GM12872 (cell line): ENCODE measurements at regions not wholly inside any gene's neighbourhood (a gene's known extent, or its start where the extent isn't known, plus 50 kb on each side); places are given as distances from the start of the nearest gene placed in this dataset.

Experiments used
- TF ChIP-seq, protein P1 (sequence below): IDR thresholded peaks from 3 replicates; pipeline ENCODE4 v1.5.1; 2011; ENCODE audit warnings: low read depth, mild to moderate bottlenecking, low read length, moderate library complexity; ENCODE audit not compliant: insufficient read depth

DNA sequence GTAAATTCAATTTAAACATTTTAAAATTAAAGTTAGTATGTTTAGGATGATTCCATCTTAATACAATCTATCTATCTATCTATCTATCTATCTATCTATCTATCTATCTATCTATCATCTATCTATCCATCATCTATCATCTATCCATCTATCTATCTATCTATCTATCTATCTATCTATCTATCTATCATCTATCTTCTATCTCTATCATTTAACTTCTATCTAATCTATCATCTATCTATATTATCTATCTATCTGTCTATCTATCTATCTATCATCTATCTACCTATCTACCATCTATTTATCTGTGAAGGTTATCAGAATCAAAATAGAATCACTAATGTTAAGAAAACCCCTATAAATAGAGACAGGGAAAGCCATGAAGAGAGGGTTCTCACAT lies 78.3 kb downstream of the RAMP3 start:
- TF ChIP-seq, protein P1, sequence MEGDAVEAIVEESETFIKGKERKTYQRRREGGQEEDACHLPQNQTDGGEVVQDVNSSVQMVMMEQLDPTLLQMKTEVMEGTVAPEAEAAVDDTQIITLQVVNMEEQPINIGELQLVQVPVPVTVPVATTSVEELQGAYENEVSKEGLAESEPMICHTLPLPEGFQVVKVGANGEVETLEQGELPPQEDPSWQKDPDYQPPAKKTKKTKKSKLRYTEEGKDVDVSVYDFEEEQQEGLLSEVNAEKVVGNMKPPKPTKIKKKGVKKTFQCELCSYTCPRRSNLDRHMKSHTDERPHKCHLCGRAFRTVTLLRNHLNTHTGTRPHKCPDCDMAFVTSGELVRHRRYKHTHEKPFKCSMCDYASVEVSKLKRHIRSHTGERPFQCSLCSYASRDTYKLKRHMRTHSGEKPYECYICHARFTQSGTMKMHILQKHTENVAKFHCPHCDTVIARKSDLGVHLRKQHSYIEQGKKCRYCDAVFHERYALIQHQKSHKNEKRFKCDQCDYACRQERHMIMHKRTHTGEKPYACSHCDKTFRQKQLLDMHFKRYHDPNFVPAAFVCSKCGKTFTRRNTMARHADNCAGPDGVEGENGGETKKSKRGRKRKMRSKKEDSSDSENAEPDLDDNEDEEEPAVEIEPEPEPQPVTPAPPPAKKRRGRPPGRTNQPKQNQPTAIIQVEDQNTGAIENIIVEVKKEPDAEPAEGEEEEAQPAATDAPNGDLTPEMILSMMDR = no peak

DNA sequence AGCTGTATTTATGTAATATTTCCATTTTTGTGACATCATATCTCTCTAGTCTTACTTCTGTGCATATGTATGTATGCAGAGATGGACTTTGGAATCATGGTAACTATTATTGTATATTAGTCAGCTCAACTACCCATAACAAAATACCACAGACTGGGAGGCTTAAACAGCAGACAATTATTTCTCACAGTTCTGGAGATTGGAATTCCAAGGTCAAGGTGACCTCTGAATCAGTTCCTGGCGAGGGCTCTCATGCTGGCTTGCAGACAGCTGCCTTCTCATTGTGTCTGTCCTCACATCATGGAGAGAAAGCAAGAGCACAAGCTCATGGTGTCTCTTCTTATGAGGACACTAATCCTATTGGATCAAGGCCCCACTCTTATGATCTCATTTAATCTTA lies 79.1 kb downstream of the RAMP3 start:
- TF ChIP-seq, protein P1 = no peak

DNA sequence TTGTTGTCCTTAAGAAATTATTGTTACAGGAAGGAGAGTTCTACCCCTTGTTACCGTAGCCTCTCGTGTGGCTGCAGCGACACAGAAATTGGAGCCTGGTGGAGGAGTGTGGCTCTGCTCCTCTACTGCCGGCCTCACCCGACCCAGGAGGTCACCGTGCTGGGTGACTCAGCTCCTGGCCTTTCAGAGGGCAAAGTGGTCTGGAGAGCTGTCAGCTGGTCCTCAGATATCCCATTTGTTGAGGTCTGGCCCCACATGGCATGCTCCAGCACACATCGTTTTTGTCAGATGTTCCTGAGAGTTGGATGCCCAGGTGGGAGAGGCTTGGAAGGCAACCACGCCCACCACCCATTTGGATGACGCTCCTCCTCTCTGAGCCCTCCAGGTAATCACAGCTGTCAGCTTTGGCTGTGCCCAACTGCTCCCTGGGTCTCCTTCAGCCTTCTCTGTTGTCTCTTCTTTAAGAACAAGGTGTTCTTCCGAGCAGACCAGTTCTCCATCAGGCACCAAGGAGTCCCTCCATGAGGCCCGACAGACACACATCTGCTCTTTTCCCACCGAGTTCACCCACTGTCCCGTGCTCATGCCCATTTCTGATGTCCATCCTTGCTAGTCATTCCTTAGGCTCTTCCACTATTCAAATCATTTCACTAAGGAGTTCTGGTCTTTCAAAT lies 80.3 kb downstream of the RAMP3 start:
- TF ChIP-seq, protein P1 = no peak

DNA sequence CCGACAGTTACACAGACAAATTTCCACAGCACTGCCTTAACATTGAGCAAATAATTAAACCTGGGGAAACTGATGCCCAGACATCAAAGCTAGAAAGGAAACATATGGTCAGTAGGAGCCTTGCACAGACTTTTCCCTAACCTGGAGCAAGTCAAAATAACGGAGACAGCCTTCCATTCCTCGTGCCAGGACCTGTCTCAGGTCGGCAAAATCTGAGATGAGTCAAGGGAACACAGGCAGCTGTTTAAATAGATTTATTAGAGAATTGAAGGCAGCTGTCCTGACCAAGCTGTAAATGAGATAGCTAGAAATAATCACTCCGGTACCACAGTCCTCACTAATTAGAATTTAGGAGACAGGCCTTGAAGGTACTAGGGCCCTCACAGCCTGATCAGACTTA lies 81.2 kb downstream of the RAMP3 start:
- TF ChIP-seq, protein P1 = no peak

DNA sequence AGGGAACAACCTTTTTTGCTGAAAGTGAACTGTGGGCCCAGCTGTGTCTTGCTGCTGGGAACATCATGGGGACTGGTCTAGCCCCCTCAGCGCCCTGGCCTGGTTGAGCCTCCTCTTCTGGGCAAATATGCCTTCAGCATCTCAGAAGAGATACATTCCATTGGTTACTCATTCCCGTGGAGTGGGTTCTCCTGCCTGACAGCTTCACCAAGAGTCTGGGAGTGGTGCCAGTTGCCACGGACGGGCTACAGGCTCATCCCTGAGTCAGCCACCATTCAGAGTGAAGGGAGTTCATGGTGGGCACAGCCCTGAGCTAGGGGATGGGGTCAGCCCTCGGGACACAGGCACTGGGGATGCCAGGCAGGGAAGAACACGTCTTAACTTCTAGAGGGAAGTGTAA lies 81.9 kb downstream of the RAMP3 start:
- TF ChIP-seq, protein P1 = no peak

DNA sequence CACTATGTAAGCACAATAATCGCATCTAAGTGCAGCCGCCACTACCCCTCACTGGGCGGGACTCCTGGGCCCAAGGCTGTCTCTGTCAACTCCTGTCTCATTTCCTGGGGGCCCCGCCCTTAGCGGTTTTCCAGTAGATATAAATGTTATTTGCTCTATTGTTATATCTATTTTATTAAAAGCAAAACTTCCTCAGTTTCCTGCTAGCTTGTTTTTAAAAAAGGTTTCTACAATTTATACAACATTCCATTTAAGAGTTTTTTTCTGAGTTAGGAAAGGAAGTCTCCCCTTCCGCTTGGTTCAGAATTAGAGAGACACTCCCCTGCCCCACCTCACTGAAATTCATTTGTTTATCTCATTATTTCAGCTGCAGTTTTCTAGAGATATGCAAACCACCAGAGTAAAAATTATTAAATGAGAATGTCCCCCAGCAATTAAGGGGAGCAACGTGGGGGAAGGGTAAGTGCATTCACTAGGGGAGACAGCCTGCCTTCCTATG lies 82.7 kb downstream of the RAMP3 start:
- TF ChIP-seq, protein P1 = no peak

DNA sequence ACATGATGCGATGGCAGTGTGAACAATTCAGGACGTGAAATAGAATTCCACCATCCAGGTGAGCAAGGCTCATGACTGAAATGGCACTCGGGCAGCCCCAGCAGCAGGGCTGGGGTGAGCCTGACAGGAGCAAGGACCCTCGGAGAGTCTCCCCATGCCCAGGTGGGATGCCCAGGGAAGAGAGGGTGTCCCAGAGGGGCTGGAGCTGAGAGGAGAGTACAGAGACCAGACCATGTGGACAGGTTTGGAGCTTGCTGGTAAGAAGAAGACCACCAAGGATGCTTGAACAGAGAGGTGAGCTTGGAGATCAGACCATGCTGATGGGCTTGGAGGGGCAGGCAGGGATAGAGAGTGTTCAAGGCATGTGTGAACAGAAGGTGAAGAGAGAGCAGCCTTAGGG lies 83.3 kb downstream of the RAMP3 start:
- TF ChIP-seq, protein P1 = no peak
